D721Med (cell line): ENCODE measurements at regions not wholly inside any gene's neighbourhood (a gene's known extent, or its start where the extent isn't known, plus 50 kb on each side); places are given as distances from the start of the nearest gene placed in this dataset.

ENCODE experiments used
- DNase-seq: peaks from one replicate; pipeline ENCODE4 v3.0.0; 2011; ENCODE audit warnings: low spot score; ENCODE audit not compliant: insufficient read length
- FAIRE-seq: peaks from 2 replicates; lab custom pipeline; 2011; peaks lifted over from hg19 to GRCh38; lab: Jason Lieb, UNC
- TF ChIP-seq, protein P1 (sequence below): IDR thresholded peaks from 2 replicates; pipeline ENCODE4 v1.5.1; 2012; ENCODE audit warnings: mild to moderate bottlenecking, control low read depth; ENCODE audit not compliant: insufficient read depth; ENCODE audit errors: missing control alignments

DNA sequence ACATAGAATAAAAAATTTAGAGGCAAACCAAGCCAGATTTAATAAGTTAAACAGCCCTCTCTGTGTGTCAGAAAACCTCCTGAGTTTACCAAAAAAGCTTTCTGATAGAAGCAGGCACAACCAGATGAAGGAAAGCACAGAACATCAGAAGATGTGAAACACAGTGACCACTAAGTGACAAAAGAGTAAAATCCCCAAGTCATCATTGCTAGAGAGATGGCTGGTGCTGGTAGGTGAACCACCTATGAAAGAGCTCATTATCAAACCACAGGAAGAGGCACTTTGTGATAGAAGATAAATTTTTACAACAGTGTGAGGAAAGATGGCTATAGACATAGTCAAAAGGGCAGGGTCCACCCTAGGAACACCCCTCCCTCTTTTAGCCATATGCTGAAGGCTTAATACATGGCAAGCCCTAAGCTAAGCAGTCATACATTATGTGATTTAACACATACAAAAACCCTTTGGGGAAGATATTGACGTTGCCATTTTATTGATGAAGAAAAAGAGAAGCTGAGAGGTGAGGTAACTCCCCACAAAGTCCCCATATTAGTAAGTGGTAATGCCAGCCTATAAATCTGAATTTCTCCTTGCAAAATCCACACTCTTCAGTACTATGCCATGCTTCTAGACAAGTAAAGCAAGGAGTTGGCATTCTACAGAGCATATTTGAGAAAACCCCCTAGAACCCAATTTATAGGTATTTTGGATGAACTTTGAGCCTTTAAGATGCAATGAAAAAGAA is 449.9 kb downstream of the LRIG3 start:
- no peak for DNase-seq
- TF ChIP-seq, protein P1, sequence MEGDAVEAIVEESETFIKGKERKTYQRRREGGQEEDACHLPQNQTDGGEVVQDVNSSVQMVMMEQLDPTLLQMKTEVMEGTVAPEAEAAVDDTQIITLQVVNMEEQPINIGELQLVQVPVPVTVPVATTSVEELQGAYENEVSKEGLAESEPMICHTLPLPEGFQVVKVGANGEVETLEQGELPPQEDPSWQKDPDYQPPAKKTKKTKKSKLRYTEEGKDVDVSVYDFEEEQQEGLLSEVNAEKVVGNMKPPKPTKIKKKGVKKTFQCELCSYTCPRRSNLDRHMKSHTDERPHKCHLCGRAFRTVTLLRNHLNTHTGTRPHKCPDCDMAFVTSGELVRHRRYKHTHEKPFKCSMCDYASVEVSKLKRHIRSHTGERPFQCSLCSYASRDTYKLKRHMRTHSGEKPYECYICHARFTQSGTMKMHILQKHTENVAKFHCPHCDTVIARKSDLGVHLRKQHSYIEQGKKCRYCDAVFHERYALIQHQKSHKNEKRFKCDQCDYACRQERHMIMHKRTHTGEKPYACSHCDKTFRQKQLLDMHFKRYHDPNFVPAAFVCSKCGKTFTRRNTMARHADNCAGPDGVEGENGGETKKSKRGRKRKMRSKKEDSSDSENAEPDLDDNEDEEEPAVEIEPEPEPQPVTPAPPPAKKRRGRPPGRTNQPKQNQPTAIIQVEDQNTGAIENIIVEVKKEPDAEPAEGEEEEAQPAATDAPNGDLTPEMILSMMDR: no peak
- FAIRE-seq: no peak

DNA sequence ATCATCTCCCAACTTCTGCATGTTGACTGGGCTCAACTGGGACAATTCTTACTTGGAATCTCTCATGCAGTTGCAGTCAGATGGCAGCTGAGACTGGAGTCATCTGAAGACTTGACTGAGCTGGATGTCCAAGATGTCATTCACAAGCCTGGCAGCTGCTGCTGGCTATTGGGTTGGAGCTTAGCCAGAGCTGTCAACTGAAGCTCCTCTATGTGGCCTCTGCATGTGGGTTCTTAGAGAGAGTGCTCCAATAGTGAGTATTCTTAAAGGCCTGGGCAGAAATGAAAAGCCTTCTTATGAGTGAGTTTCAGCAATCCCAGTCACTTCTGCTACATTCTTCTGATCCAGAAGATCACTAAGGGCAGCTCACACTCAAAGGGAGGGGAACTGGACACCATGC is 440.9 kb downstream of the LRIG3 start:
- FAIRE-seq: no peak
- no peak for DNase-seq
- TF ChIP-seq, protein P1: no peak

DNA sequence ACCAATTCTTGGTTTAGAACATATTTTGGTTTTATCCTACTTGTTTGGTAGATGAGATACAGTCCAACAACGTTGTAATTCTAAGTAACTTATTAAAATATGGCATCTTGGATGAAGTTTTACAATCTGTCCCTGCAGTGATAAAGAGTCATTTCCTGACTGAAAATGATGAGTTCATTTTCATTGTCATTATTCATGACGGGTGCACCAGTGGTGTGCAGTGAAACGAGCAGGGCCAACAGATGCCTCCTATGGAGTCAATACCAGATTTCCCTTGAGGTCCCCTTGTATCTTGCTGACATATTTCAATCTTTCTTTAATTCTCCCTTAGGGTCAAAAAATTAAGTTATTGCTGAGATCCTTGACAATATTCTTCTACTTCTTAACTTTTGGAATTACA is 438.5 kb downstream of the LRIG3 start:
- TF ChIP-seq, protein P1: no peak
- DNase-seq (no peak), FAIRE-seq (no peak)

- FAIRE-seq (no peak), DNase-seq (no peak)
- TF ChIP-seq, protein P1: no peak
Measured at GRCh38 chr12:58487255-58487654, 433.0 kb downstream of the LRIG3 start.

GRCh38 chr12:58487678-58488161 is 432.6 kb downstream of the LRIG3 start:
- DNase-seq (no peak), FAIRE-seq (no peak)
- TF ChIP-seq, protein P1: no peak

DNA sequence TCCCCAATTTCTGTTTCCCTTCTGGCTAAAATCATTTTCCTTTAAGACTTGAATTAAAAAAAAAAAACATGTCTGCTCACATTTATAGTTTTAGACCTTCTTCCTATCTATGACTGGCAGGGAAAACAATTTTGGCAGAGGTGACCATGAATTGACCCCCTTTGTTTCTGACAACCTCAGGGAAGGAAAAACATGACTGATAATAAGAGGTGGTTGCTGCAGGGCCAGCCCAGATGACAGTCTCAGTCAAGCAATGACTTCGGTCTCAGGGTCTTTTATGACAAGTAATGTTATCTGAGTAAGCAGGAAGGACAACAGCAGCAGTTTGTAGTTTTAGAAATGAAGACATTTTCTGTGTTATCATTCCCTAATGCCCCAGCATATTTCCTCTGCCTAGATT is 430.9 kb downstream of the LRIG3 start:
- FAIRE-seq (no peak), DNase-seq (no peak)
- TF ChIP-seq, protein P1: no peak

- no peak for FAIRE-seq
- TF ChIP-seq, protein P1: no peak
Measured at GRCh38 chr12:58491306-58491705, 429.0 kb downstream of the LRIG3 start.

More at GRCh38 chr12:58491306-58491705, 429.0 kb downstream of the LRIG3 start:
- DNase-seq: no peak
